H9 (cell line): ENCODE measurements at regions not wholly inside any gene's neighbourhood (a gene's known extent, or its start where the extent isn't known, plus 50 kb on each side); places are given as distances from the start of the nearest gene placed in this dataset.

ENCODE experiments used
- DNase-seq: peaks from one replicate; pipeline ENCODE4 v3.0.0-alpha.2; 2017
- H2AFZ ChIP-seq: one replicate; pipeline ENCODE4 v1.6.1; 2013; ENCODE audit warnings: mild to moderate bottlenecking, low read length, control low read depth, moderate library complexity
- H2AK5ac ChIP-seq: 2 replicates; pipeline ENCODE4 v1.6.1; 2013; ENCODE audit warnings: low read length, control low read depth, mixed read lengths; ENCODE audit not compliant: insufficient read length
- H2BK120ac ChIP-seq: one replicate; pipeline ENCODE4 v1.6.1; 2013; ENCODE audit warnings: low read depth, mild to moderate bottlenecking, low read length, control low read depth, inconsistent platforms; ENCODE audit not compliant: poor library complexity, severe bottlenecking
- H2BK12ac ChIP-seq: 2 replicates; pipeline ENCODE4 v1.6.1; 2013; ENCODE audit warnings: low read length, control low read depth, mixed read lengths, low read depth; ENCODE audit not compliant: insufficient read length
- H2BK15ac ChIP-seq: 2 replicates; pipeline ENCODE4 v1.6.1; 2013; ENCODE audit warnings: low read depth, low read length, control low read depth
- H2BK20ac ChIP-seq: one replicate; pipeline ENCODE4 v1.6.1; 2013; ENCODE audit warnings: low read depth, mild to moderate bottlenecking, low read length, control low read depth, inconsistent platforms; ENCODE audit not compliant: poor library complexity, severe bottlenecking
- H2BK5ac ChIP-seq: 2 replicates; pipeline ENCODE4 v1.6.1; 2013; ENCODE audit warnings: low read length, control low read depth, mixed read lengths; ENCODE audit not compliant: insufficient read length
- H3K14ac ChIP-seq: 2 replicates; pipeline ENCODE4 v1.6.1; 2013; ENCODE audit warnings: low read length, control low read depth; ENCODE audit not compliant: insufficient read depth
- H3K18ac ChIP-seq: 2 replicates; pipeline ENCODE4 v1.6.1; 2013; ENCODE audit warnings: low read depth, mild to moderate bottlenecking, mixed read lengths, low read length, control low read depth; ENCODE audit not compliant: insufficient read length
- H3K23ac ChIP-seq: 2 replicates; pipeline ENCODE4 v1.6.1; 2013; ENCODE audit warnings: low read length, control low read depth, mixed read lengths, low read depth; ENCODE audit not compliant: insufficient read length
- H3K23me2 ChIP-seq: 2 replicates; pipeline ENCODE4 v1.6.1; 2013; ENCODE audit warnings: low read depth, mild to moderate bottlenecking, mixed read lengths, low read length, control low read depth; ENCODE audit not compliant: insufficient read length, poor library complexity, severe bottlenecking
- H3K27ac ChIP-seq: 2 replicates; pipeline ENCODE4 v1.5.1; 2013; ENCODE audit warnings: low read length, control low read depth, mixed read lengths, low read depth; ENCODE audit not compliant: insufficient read length
- H3K27me3 ChIP-seq: 2 replicates; pipeline ENCODE4 v1.6.1; 2013; ENCODE audit warnings: low read length, control low read depth, inconsistent platforms; ENCODE audit not compliant: insufficient read depth
- H3K4ac ChIP-seq: 2 replicates; pipeline ENCODE4 v1.6.1; 2013; ENCODE audit warnings: low read depth, mild to moderate bottlenecking, control low read depth, inconsistent platforms, low read length, moderate library complexity
- H3K4me1 ChIP-seq: 2 replicates; pipeline ENCODE4 v1.6.1; 2013; ENCODE audit warnings: low read length, control low read depth, inconsistent platforms; ENCODE audit not compliant: insufficient read depth
- H3K4me2 ChIP-seq: 2 replicates; pipeline ENCODE4 v1.6.1; 2013; ENCODE audit warnings: low read length, control low read depth, mixed read lengths; ENCODE audit not compliant: insufficient read length, insufficient read depth
- H3K56ac ChIP-seq: 2 replicates; pipeline ENCODE4 v1.6.1; 2013; ENCODE audit warnings: low read depth, mild to moderate bottlenecking, mixed read lengths, low read length, control low read depth; ENCODE audit not compliant: insufficient read length
- H3K79me1 ChIP-seq: 2 replicates; pipeline ENCODE4 v1.6.1; 2013; ENCODE audit warnings: low read depth, mild to moderate bottlenecking, moderate library complexity, low read length, control low read depth, inconsistent platforms; ENCODE audit not compliant: insufficient read depth, poor library complexity, severe bottlenecking
- H3K79me2 ChIP-seq: 2 replicates; pipeline ENCODE4 v1.6.1; 2013; ENCODE audit warnings: low read length, control low read depth, inconsistent platforms; ENCODE audit not compliant: insufficient read depth
- H3K9ac ChIP-seq: 2 replicates; pipeline ENCODE4 v1.6.1; 2013; ENCODE audit warnings: low read length, control low read depth, mixed read lengths; ENCODE audit not compliant: insufficient read length; ENCODE audit errors: extremely low read depth
- H3K9me3 ChIP-seq: one replicate; pipeline ENCODE4 v1.6.1; 2013; ENCODE audit warnings: low read depth, low read length, inconsistent platforms; ENCODE audit not compliant: control insufficient read depth
- H3T11ph ChIP-seq: one replicate; pipeline ENCODE4 v1.6.1; 2013; ENCODE audit warnings: mild to moderate bottlenecking, low read length, control low read depth, inconsistent platforms
- H4K20me1 ChIP-seq: one replicate; pipeline ENCODE4 v1.6.1; 2013; ENCODE audit not compliant: control insufficient read depth, insufficient read length, insufficient read depth
- H4K5ac ChIP-seq: 2 replicates; pipeline ENCODE4 v1.6.1; 2013; ENCODE audit warnings: low read depth, mild to moderate bottlenecking, mixed read lengths, low read length, control low read depth; ENCODE audit not compliant: insufficient read length
- H4K8ac ChIP-seq: replicated peaks from 2 replicates; pipeline ENCODE4 v1.6.1; 2013; ENCODE audit warnings: low read length, control low read depth, mixed read lengths, low read depth; ENCODE audit not compliant: insufficient read length
- H4K91ac ChIP-seq: 2 replicates; pipeline ENCODE4 v1.6.1; 2013; ENCODE audit warnings: low read depth, mild to moderate bottlenecking, moderate library complexity, mixed read lengths, low read length, control low read depth; ENCODE audit not compliant: insufficient read length
- H3K27ac Mint-ChIP-seq, 3 experiments: 2 replicates in 2 of 3; 3 replicates in 1 of 3; pipeline ENCODE4 v1.8.0; 2020 to 2021; ENCODE audit warnings: mixed read lengths in 3 of 3, mild to moderate bottlenecking in 1 of 3, moderate library complexity in 1 of 3
- H3K27me3 Mint-ChIP-seq: 2 replicates; pipeline ENCODE4 v1.8.0; 2021; ENCODE audit warnings: low read depth, mild to moderate bottlenecking, moderate library complexity, mixed read lengths
- H3K36me3 Mint-ChIP-seq, 3 experiments: 2 replicates in 2 of 3; 3 replicates in 1 of 3; pipeline ENCODE4 v1.8.0; 2020 to 2021; ENCODE audit warnings: low read depth in 3 of 3, mixed read lengths in 3 of 3; ENCODE audit not compliant: insufficient read depth in 1 of 3
- H3K4me1 Mint-ChIP-seq, 2 experiments: 2 replicates each; pipeline ENCODE4 v1.8.0; 2020; ENCODE audit warnings: mixed read lengths in 2 of 2
- H3K4me3 Mint-ChIP-seq, 2 experiments: 2 replicates in 1 of 2; 3 replicates in 1 of 2; pipeline ENCODE4 v1.8.0; 2020 to 2021; ENCODE audit warnings: mild to moderate bottlenecking in 2 of 2, mixed read lengths in 2 of 2, moderate library complexity in 1 of 2
- H3K9me3 Mint-ChIP-seq, 2 experiments: 2 replicates in 1 of 2; 3 replicates in 1 of 2; pipeline ENCODE4 v1.8.0; 2020; ENCODE audit warnings: mild to moderate bottlenecking in 2 of 2, mixed read lengths in 2 of 2, moderate library complexity in 1 of 2
- WGBS: extraction: QIAGEN DNeasy Blood & Tissue Kit; methylation state at CpG from one replicate; pipeline ENCODE4 v1.1.7; 2013; ENCODE audit warnings: missing lambda C conversion rate, low lambda C conversion rate, mixed read lengths; ENCODE audit not compliant: insufficient read length; ENCODE audit errors: extremely low coverage; 5-methylcytosine and 5-hydroxymethylcytosine counted together
- TF ChIP-seq, protein P1 (sequence below): fragments of 200-600 bp; sonication (generic); conservative IDR thresholded peaks from 3 replicates; pipeline ENCODE4 v1.8.0; 2021; ENCODE audit warnings: antibody characterized with exemption, mild to moderate bottlenecking

DNA sequence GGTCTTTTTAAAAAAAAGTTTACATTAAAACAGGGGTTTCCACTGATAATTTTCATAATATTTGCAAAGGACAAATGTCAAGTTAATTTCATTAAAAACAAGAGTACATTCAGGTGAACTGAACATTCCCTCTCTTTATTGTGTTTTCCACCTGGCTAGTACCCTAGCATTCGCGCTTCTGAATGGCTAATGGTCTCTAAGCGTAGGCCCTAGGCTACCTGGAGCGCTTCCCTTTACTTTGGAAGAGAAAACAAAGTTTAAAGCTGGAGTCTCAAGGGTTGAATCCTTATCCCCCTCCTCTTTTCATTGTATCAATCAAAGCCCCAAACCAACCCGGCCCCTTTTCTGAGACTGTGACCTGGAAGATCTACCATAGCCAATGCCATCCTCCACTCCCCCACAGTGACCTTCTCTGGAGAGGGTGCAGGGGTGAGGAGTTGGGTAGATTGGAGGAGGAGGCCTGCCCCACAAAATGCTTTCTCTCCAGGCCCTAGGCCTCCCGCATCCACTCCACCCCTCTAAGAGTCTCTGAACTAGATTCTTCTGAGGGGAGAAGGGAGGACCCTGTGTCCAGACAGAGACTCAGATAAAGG lies 73.3 kb upstream of the TBCA start:
- H2AK5ac ChIP-seq = no peak overlapping the region
- Mint-ChIP-seq H3K4me1 (peaks cover 35 to 57% of the 10 kb centered on the region in 2 experiments), H3K27me3 (peaks cover 100% of the 10 kb centered on the region), H3K9me3 (peaks cover 5 to 8% of the 10 kb centered on the region in 2 experiments; a peak in 2 of 5 replicates), H3K4me3 (0 out of 5 replicates have a peak overlapping the region, but pooled peaks of 1 of the 2 experiments have one; percentile 46), H3K27ac (peak overlapping the region in 1 of 3 experiments; percentile 63; a peak in 1 of 7 replicates), H3K36me3 (no peaks in the 10 kb centered on the region)
- no peak overlapping the region for H3K4me2 ChIP-seq
- H4K5ac ChIP-seq = no peak overlapping the region
- peaks cover 2% of the 10 kb centered on the region for H4K20me1 ChIP-seq
- H3K27me3 ChIP-seq = peaks cover 90% of the 10 kb centered on the region
- no peak overlapping the region for H2BK120ac ChIP-seq
- H3K23me2 ChIP-seq = peaks cover 7% of the 10 kb centered on the region
- no peak overlapping the region for H3K9ac ChIP-seq
- no peaks in the 10 kb centered on the region for H3K79me2 ChIP-seq
- no peak overlapping the region for H3K14ac ChIP-seq
- no CpG with 5 or more reads among the region's 6 CpGs for WGBS
- H3K4ac ChIP-seq = no peak overlapping the region
- H2BK20ac ChIP-seq = no peak overlapping the region
- TF ChIP-seq, protein P1, sequence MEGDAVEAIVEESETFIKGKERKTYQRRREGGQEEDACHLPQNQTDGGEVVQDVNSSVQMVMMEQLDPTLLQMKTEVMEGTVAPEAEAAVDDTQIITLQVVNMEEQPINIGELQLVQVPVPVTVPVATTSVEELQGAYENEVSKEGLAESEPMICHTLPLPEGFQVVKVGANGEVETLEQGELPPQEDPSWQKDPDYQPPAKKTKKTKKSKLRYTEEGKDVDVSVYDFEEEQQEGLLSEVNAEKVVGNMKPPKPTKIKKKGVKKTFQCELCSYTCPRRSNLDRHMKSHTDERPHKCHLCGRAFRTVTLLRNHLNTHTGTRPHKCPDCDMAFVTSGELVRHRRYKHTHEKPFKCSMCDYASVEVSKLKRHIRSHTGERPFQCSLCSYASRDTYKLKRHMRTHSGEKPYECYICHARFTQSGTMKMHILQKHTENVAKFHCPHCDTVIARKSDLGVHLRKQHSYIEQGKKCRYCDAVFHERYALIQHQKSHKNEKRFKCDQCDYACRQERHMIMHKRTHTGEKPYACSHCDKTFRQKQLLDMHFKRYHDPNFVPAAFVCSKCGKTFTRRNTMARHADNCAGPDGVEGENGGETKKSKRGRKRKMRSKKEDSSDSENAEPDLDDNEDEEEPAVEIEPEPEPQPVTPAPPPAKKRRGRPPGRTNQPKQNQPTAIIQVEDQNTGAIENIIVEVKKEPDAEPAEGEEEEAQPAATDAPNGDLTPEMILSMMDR = no peak
- no peaks in the 10 kb centered on the region for H3K9me3 ChIP-seq
- H3K27ac ChIP-seq = no peak overlapping the region
- H4K8ac ChIP-seq = no peak overlapping the region
- no peak overlapping the region for H3K23ac ChIP-seq
- H3K4me1 ChIP-seq = peaks cover 6% of the 10 kb centered on the region
- no peak for DNase-seq
- H3K79me1 ChIP-seq = no peaks in the 10 kb centered on the region
- H3K56ac ChIP-seq = no peak overlapping the region
- H3T11ph ChIP-seq = no peak overlapping the region
- H2BK15ac ChIP-seq = no peak overlapping the region
- no peak overlapping the region for H2AFZ ChIP-seq
- H3K18ac ChIP-seq = no peak overlapping the region
- no peak overlapping the region for H2BK5ac ChIP-seq
- H4K91ac ChIP-seq = no peak overlapping the region
- no peak overlapping the region for H2BK12ac ChIP-seq
